ENCODE measurements at regions not wholly inside any gene's neighbourhood (a gene's known extent, or its start where the extent isn't known, plus 50 kb on each side); places are given as distances from the start of the nearest gene placed in this dataset.

DNA sequence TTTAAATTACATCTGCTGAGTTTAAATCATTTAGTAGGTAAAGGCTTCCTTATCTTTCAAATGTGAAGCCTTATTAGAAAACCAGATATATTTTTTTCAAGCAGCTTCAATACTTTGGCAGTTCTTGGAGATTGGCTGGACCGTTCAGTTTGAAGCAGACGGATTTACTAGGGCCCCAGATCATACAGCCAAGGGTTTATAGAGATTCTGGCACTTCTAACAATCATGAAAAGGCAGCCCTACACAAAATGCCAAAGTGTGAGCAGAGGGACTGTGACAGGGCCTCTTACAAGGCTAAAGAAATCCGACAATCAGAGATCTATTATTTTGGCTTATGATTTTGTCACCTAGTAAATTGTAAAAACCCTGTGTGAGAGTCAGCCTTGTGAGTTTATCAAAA lies 162.8 kb upstream of the SLC38A2 start (continued):
- TF ChIP-seq POLR2A (IDR thresholded peaks at IDR 0.05; ENCODE audit: borderline replicate concordance, extremely low read depth, insufficient read depth, insufficient read length) (no peak), CBX3 (IDR thresholded peaks at IDR 0.05; ENCODE audit: low read depth) (no peak)

DNA sequence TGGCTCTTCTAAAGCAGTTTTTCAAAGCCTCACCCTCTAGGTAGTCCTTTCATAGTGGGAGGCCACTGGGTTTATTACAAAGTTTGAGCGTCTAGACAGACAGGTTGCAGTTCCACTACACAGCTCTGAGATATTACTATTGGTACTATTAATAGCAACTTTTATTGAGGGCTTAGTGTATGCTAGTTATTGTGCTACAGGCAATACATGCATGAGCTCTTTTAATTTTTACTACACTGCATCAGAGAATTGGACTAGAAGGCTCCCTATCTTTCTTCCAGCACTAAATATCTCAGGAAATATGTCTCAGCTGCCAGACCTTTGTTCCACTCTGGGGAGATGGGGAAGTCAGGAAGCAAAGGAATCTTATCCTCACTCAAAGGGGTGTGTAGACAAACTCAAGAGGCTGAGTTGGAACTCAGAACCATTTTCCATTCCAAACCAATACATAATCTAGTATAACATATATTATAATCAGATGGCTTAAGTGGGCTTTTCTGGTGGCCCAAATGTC lies 161.8 kb upstream of the SLC38A2 start:
- no peak for ATAC-seq
- POLR2A ChIA-PET, result interaction anchor here (0.8 kb wide), 1 partner anchor 10 kb away, joined by 3 read pairs; no protein-coding TSS in a partner anchor
- peaks cover 33 to 37% of the 10 kb centered on the region in 2 experiments for H3K4me1 ChIP-seq (ENCODE audit: control insufficient read depth in 1 of 2, insufficient read depth in 2 of 2, low read length in 2 of 2)
- intact Hi-C loops (cut with micrococcal nuclease), result no loop called here
- no peak overlapping the region for H3K27ac ChIP-seq (ENCODE audit: low read depth, low read length)
- CTCF ChIA-PET, result no interaction called here
- no peak overlapping the region for H3K4me3 ChIP-seq (replicated peaks in 1 of 2; ENCODE audit: low read depth in 1 of 2, low read length in 2 of 2)
- RAD21 ChIA-PET (ENCODE audit: low non-redundant PET in 1 of 2, low total read pairs in 2 of 2, uncharacterized antibody in 2 of 2, unreplicated experiment in 2 of 2), result no interaction called here
- no peaks in the 10 kb centered on the region for H4K20me1 ChIP-seq (ENCODE audit: insufficient read depth)
- TF ChIP-seq MAX (IDR thresholded peaks at IDR 0.05) (no peak), POLR2A (IDR thresholded peaks at IDR 0.05; ENCODE audit: borderline replicate concordance, extremely low read depth, insufficient read depth, insufficient read length) (no peak), REST (IDR thresholded peaks at IDR 0.05; ENCODE audit: low read depth) (no peak), CBX3 (IDR thresholded peaks at IDR 0.05; ENCODE audit: low read depth) (no peak), CTCF (IDR thresholded peaks at IDR 0.05 in 2 of 3, conservative IDR thresholded peaks at IDR 0.05 in 1 of 3; ENCODE audit: borderline replicate concordance in 1 of 3, insufficient read depth in 1 of 3, low read depth in 2 of 3, low read length in 2 of 3) (no peak), SP1 (IDR thresholded peaks at IDR 0.05; ENCODE audit: low read depth) (no peak), SRF (IDR thresholded peaks at IDR 0.05; ENCODE audit: low read depth) (no peak), ZFX (IDR thresholded peaks at IDR 0.05) (no peak), ZNF274 (IDR thresholded peaks at IDR 0.05; ENCODE audit: low read depth, low read length) (no peak), POLR2AphosphoS5 (IDR thresholded peaks at IDR 0.05; ENCODE audit: low read depth, low read length) (no peak), EGR1 (IDR thresholded peaks at IDR 0.05; ENCODE audit: low read depth) (no peak), YY1 (IDR thresholded peaks at IDR 0.05; ENCODE audit: extremely low read depth, insufficient replicate concordance, low read depth, low read length) (no peak), EZH2 (IDR thresholded peaks at IDR 0.05) (no peak), SIN3A (IDR thresholded peaks at IDR 0.05; ENCODE audit: low read depth) (no peak), CEBPB (IDR thresholded peaks at IDR 0.05; ENCODE audit: low read depth) (no peak), ZBTB33 (IDR thresholded peaks at IDR 0.05; ENCODE audit: extremely low read depth, insufficient replicate concordance, low read length) (no peak), TCF7L2 (IDR thresholded peaks at IDR 0.05; ENCODE audit: borderline replicate concordance, extremely low read depth, insufficient read depth, insufficient read length) (no peak), JUND (IDR thresholded peaks at IDR 0.05) (no peak)
- H3K4me2 ChIP-seq (ENCODE audit: low read length), result no peak overlapping the region
- no peaks in the 10 kb centered on the region for H3K27me3 ChIP-seq (ENCODE audit: insufficient read depth, low read length)
- no peak for DNase-seq (ENCODE audit: low read depth, low spot score)
- H2AFZ ChIP-seq (ENCODE audit: low read depth, low read length, poor library complexity, severe bottlenecking), result no peak overlapping the region
- no peaks in the 10 kb centered on the region for H3K9me2 ChIP-seq (ENCODE audit: insufficient read depth)
- BruUV-seq (replicated peaks), result no TSS peak
- H3K36me3 ChIP-seq (ENCODE audit: control insufficient read depth in 1 of 2, insufficient read depth in 2 of 2, low read length in 2 of 2), result no peaks in the 10 kb centered on the region
- no peaks in the 10 kb centered on the region for H3K79me2 ChIP-seq (ENCODE audit: insufficient read depth, low read length)
- no peaks in the 10 kb centered on the region for H3K9me3 ChIP-seq (ENCODE audit: control insufficient read depth in 1 of 2, insufficient read depth in 1 of 2, low read depth in 1 of 2, low read length in 2 of 2)
- no peak overlapping the region for H3K9ac ChIP-seq (ENCODE audit: low read length)

All from HCT116 (cell line).